SHP77 treated with DMSO at 0.1 percent for 48 hours (cell line): ENCODE measurements at regions not wholly inside any gene's neighbourhood (a gene's known extent, or its start where the extent isn't known, plus 50 kb on each side); places are given as distances from the start of the nearest gene placed in this dataset.
"Not testable (repeated sequence)": the region's sequence is repeated elsewhere in the genome, so short reads cannot be mapped to it uniquely, and the experiment has no call there.

Source experiments
- DNase-seq: peaks from one replicate; lab custom pipeline; 2025; lab: John Stamatoyannopoulos, UW

- peak; percentile 39 for DNase-seq
These were observed 623.3 kb upstream of the MANEA start for GRCh38 chr6:94953867-94954631.

DNA sequence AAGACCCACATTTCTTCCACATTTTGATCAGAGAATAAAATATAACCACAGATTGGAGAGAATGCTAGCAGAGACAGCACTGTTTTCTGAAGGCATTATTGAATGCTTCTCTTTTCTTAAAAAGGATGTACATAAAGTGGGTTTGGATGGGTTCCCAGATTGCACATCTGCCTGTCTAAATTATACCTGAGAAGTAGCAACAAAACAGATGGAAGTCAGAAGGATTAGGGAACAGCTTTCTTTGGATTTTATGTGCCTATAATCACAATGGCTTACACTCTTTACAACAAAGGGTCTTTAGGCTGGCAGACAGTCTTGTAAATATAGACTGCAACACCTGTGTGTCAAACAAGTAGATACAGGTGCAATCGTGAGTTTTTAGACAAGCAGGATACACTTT is 622.2 kb upstream of the MANEA start:
- peak; percentile 53 for DNase-seq

DNA sequence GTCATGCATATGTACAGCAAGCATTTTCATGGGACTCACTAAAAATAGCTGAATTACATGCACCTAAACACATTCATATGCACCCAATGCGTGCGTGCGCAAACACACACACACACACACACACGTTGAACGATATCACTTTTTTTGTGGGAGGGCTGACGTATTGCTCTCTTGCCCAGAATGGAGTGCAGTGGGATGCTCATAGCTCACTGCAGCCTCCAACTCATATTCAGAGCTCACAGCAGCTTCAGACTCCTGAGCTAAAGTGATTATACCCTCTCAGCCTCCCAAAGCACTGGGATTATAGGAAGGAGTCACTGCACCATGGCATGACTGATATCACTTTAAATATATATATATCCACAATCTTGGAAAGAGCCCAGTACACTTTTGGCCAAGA is 620.4 kb upstream of the MANEA start:
- peak; percentile 23 for DNase-seq

GRCh38 chr6:94964703-94965102 is 612.6 kb upstream of the MANEA start:
- DNase-seq = not testable (repeated sequence)

- no peak for DNase-seq
These were observed 588.6 kb upstream of the MANEA start for GRCh38 chr6:94988701-94989100.

- DNase-seq = no peak
These were observed 559.4 kb upstream of the MANEA start for GRCh38 chr6:95017922-95018321.
